IPS-18c (cell line): ENCODE measurements at regions not wholly inside any gene's neighbourhood (a gene's known extent, or its start where the extent isn't known, plus 50 kb on each side); places are given as distances from the start of the nearest gene placed in this dataset.

ENCODE experiments used
- H3K4me3 ChIP-seq: 2 replicates; pipeline ENCODE4 v1.7.0; 2013; ENCODE audit warnings: low read depth, mild to moderate bottlenecking, low read length, moderate library complexity; ENCODE audit not compliant: insufficient read depth
- H3K9me3 ChIP-seq: one replicate; pipeline ENCODE4 v1.6.1; 2013; ENCODE audit warnings: mild to moderate bottlenecking, low read length, moderate library complexity; ENCODE audit not compliant: control insufficient read depth, insufficient read depth

DNA sequence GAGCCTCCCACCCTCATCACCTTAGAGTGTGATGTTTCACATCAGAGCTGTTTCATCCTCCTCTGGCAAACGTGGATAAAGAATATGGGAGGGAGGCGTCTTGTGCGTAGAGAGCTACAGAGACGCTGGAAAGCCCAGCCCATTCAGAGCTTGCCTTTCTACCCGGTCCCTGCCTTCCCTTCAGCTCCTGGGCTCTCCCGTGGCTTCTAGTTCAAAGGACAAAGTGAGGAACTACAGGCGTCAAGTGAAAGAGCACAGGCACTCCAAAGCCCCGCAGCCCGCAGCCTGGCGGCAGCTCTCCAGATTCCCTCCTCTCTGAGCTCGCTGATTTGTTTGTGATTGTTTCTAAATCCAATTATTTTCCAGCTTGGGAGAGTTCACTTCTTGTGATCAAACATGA lies 197.1 kb upstream of the IGF1R start:
- Histone ChIP-seq H3K9me3 (peaks cover 2% of the 10 kb centered on the region), H3K4me3 (no peak overlapping the region)

GRCh38 chr15:98452238-98452637 lies 196.1 kb upstream of the IGF1R start:
- Histone ChIP-seq H3K4me3 (no peak overlapping the region), H3K9me3 (no peaks in the 10 kb centered on the region)

GRCh38 chr15:98455904-98456303 lies 192.4 kb upstream of the IGF1R start:
- H3K9me3 ChIP-seq: no peaks in the 10 kb centered on the region
- H3K4me3 ChIP-seq: no peak overlapping the region

GRCh38 chr15:98476559-98476958 lies 171.8 kb upstream of the IGF1R start:
- Histone ChIP-seq H3K4me3 (no peak overlapping the region), H3K9me3 (peaks cover 5% of the 10 kb centered on the region)

DNA sequence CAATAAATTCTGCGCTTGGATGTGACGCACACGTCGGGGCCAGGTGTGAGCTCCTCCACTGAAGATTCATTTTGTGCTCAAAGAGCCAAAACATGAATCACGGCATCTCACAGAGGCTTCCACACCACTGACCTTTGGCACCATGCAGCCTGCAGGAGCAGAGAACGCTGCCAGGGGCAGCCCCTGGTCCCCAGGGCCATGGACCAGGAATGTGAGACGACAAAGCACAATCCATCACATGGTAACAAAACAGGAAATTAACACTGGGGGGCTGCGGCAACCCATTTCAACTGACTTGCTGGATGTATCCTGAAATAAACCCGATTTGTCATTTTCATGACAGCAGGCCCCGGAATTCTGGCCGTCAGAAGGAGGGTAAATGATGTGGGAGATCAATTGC lies 167.5 kb upstream of the IGF1R start:
- H3K9me3 ChIP-seq: peaks cover 2% of the 10 kb centered on the region
- H3K4me3 ChIP-seq: no peak overlapping the region

DNA sequence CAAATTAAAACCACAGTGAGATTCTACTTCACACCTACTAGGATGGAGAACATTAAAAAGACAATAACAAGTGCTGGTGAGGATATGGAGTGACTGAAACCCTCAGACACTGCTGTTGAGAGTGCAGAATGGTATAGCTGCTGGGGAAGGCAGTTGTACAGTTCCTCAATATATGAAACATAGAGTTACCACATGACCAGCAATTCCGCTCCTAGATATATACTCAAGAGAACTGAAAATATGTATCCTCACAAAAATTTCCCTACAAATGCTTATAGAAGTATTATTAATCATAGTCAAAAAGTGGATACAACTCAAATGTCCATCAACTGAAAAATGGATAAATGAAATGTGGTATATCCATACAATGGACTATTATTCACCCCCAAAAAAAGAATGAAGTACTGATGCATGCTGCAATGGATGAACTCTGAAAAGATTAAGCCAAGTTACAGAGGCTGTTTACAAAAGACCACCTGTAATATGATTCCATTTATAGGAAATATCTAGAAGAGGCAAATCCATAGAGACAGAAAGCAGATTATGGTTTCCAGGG lies 164.7 kb upstream of the IGF1R start:
- H3K4me3 ChIP-seq: no peak overlapping the region
- H3K9me3 ChIP-seq: no peaks in the 10 kb centered on the region

DNA sequence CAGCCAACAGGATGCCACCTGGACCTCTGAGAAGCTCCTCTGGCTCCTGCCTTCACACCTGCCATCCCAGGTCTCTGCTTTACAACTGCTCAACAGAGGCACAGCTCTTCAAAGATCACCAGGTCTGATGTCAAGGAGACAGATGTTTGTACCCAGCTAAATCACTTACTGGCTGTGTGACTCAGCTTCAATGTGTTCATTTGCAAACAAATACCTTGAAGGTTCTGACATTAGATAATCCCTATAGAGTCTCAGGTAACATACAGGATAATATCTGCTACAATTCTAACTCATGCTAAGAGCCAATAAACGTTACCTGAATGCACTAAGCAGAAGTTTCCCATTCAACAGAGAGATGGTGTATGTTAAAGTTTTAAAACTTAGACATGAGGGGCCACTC lies 163.4 kb upstream of the IGF1R start:
- H3K4me3 ChIP-seq: no peak overlapping the region
- H3K9me3 ChIP-seq: no peaks in the 10 kb centered on the region

GRCh38 chr15:98485451-98485850 lies 162.9 kb upstream of the IGF1R start:
- no peak overlapping the region for H3K4me3 ChIP-seq
- H3K9me3 ChIP-seq: no peaks in the 10 kb centered on the region

- Histone ChIP-seq H3K4me3 (no peak overlapping the region), H3K9me3 (peaks cover 4% of the 10 kb centered on the region)
Observed at GRCh38 chr15:98493966-98494511, 154.3 kb upstream of the IGF1R start.

- Histone ChIP-seq H3K4me3 (no peak overlapping the region), H3K9me3 (no peaks in the 10 kb centered on the region)
Observed at GRCh38 chr15:98501192-98501591, 147.1 kb upstream of the IGF1R start.

DNA sequence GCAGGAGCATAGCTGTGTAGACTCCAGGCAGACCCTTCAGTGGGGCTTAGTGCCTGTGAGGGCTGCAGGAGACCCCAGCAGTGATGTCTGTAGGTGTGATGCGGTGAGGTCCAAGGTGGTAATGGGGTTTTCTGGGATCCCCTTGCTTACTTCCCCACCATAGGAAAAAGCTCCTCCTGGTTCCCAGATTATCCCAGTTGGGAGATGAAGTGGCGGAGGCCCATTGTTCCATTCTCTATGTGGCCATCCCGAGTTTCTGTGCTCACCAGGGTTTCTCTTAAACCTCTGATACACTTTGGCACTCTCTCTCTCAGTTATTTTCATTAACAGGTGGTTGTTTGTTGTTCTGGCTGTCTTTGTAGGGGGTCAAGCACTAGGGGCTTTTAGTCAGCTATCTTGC lies 146.7 kb upstream of the IGF1R start:
- H3K4me3 ChIP-seq: no peak overlapping the region
- no peaks in the 10 kb centered on the region for H3K9me3 ChIP-seq

DNA sequence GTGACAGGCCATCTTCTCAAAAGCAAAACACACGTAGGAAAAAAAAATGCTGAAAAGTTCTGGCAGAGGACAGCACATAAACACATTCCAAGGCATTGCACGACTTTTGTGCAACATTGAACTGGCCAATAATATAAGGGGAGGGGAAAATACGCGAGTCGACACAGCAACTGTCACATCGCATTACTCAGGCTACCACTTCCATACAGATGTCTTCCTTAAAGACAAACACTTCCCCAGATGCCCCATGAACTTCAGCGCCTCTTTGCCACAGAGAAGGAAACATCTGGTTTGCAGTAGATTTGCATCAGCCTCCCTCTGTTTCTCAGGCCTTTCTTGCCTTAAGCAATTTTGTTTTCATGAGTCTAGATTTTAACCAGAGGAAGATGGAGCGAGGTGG lies 144.4 kb upstream of the IGF1R start:
- Histone ChIP-seq H3K4me3 (no peak overlapping the region), H3K9me3 (no peaks in the 10 kb centered on the region)

GRCh38 chr15:98504998-98505397 lies 143.3 kb upstream of the IGF1R start:
- Histone ChIP-seq H3K4me3 (no peak overlapping the region), H3K9me3 (no peaks in the 10 kb centered on the region)

DNA sequence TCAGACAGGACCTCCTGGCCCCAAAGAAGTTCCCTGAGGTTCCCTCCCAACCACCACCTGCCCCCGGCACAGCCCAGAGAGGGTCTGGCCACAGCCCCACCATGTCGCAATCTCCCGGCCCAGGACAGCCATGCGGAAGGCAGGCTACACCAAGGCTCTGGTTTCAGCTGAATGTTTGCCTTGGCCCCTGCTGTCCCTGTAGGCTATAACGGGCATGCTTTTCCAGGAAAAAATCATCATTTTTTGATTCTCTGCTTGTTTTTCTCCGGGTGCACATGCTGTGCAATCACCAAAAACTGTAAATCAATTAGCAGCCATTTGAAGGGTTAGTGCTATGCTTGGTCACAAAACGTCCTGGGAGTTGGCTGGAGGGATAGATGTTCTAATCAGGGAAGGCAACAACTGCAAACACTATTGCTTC lies 142.7 kb upstream of the IGF1R start:
- Histone ChIP-seq H3K9me3 (no peaks in the 10 kb centered on the region), H3K4me3 (no peak overlapping the region)

DNA sequence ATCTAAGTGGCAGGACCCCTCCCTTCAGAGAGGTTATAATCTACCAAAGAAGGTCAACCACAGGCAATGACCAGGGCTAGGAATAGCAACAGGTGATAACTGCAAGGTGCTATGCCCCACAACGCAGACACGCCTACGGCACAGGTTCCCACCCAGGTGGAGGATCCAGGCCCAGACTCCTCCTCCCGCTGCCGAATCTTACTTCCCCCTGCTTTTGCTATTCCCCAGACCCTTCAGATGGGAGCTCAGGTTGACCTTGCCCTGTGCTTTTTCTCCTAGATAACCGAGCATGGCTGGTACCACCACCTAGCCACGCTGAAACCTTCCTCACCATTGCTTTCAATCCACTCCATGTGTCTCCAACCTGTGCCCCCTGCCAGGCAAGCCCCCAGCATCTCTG lies 142.2 kb upstream of the IGF1R start:
- Histone ChIP-seq H3K9me3 (no peaks in the 10 kb centered on the region), H3K4me3 (no peak overlapping the region)

DNA sequence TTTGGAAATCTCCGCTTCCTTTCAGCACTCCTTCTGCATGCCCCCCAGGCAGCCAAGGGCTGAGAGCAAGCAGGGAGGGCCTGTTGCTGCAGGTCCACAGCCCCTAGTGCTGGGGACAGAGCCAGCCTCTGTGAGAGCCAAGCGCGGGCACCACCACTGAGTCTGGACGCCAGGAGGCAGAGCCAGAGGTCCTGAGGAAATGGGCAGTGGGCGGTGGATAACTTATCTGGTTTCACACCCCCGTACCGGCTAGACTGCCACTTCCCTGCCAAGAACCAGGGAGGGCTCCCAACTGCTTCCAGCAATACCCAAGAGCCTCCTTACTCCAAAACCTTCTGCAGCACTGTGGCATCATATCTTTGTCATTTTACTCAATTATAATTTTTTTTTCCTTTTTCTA lies 141.6 kb upstream of the IGF1R start:
- Histone ChIP-seq H3K4me3 (no peak overlapping the region), H3K9me3 (no peaks in the 10 kb centered on the region)

DNA sequence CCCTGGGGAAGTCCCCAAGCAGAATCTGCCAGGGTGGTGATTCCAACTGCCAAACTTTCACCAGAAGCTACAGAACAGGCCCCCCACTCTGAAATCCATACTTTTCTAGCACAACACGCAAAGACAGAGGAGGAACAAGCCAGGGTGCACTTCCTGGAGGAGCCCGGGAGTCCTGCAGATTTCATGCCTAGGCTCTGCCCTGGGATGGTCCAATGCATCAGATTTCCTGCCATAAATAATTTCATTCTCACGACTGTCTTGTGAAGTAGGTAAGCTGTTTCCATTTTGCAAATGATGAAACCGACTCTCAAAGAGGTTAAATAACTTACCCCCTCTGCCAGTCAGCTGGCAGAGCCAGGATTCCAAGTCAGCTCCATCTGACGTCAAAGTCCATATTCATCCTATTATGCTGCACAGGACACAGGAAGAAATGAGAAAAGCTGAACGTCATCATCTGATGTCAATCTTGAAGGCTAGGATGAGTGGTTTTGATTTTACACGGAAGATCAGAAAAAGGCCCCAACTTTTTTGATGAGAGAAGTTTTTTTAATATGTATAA lies 134.8 kb upstream of the IGF1R start:
- Histone ChIP-seq H3K9me3 (no peaks in the 10 kb centered on the region), H3K4me3 (no peak overlapping the region)

- H3K9me3 ChIP-seq: no peaks in the 10 kb centered on the region
- H3K4me3 ChIP-seq: no peak overlapping the region
Observed at GRCh38 chr15:98514034-98514622, 134.2 kb upstream of the IGF1R start.
